ENCODE measurements at regions not wholly inside any gene's neighbourhood (a gene's known extent, or its start where the extent isn't known, plus 50 kb on each side); places are given as distances from the start of the nearest gene placed in this dataset.

GRCh38 chr13:59121507-59121906, 1042.2 kb downstream of the DIAPH3 start:
- no peak for DNase-seq (ENCODE audit: low read depth)

GRCh38 chr13:59126474-59126873, 1037.3 kb downstream of the DIAPH3 start:
- DNase-seq (ENCODE audit: low read depth) = no peak

GRCh38 chr13:59133903-59134302, 1029.8 kb downstream of the DIAPH3 start:
- DNase-seq (ENCODE audit: low read depth) = no peak

- no peak for DNase-seq (ENCODE audit: low read depth)
Measured at GRCh38 chr13:59144700-59145099, 1019.0 kb downstream of the DIAPH3 start.

- DNase-seq (ENCODE audit: low read depth) = no peak
Measured at GRCh38 chr13:59145381-59145780, 1018.3 kb downstream of the DIAPH3 start.

- no peak for DNase-seq (ENCODE audit: low read depth)
Measured at GRCh38 chr13:59157181-59157580, 1006.5 kb downstream of the DIAPH3 start.

GRCh38 chr13:59166174-59166573, 997.6 kb downstream of the DIAPH3 start:
- no peak for DNase-seq (ENCODE audit: low read depth)

- no peak for DNase-seq (ENCODE audit: low read depth)
Measured at GRCh38 chr13:59172076-59172475, 991.7 kb downstream of the DIAPH3 start.

GRCh38 chr13:59176775-59177174, 987.0 kb downstream of the DIAPH3 start:
- no peak for DNase-seq (ENCODE audit: low read depth)

GRCh38 chr13:59178344-59178743, 985.4 kb downstream of the DIAPH3 start:
- DNase-seq (ENCODE audit: low read depth) = no peak

GRCh38 chr13:59182241-59182640, 981.5 kb downstream of the DIAPH3 start:
- no peak for DNase-seq (ENCODE audit: low read depth)

- no peak for DNase-seq (ENCODE audit: low read depth)
Measured at GRCh38 chr13:59197397-59197796, 966.3 kb downstream of the DIAPH3 start.

- no peak for DNase-seq (ENCODE audit: low read depth)
Measured at GRCh38 chr13:59201841-59202240, 961.9 kb downstream of the DIAPH3 start.

GRCh38 chr13:59203855-59204254, 959.9 kb downstream of the DIAPH3 start:
- DNase-seq (ENCODE audit: low read depth) = no peak

GRCh38 chr13:59205501-59205900, 958.2 kb downstream of the DIAPH3 start:
- no peak for DNase-seq (ENCODE audit: low read depth)

GRCh38 chr13:59208405-59209195, 955.1 kb downstream of the DIAPH3 start:
- DNase-seq (ENCODE audit: low read depth) = no peak

- no peak for DNase-seq (ENCODE audit: low read depth)
Measured at GRCh38 chr13:59210543-59210942, 953.2 kb downstream of the DIAPH3 start.

GRCh38 chr13:59211606-59212005, 952.1 kb downstream of the DIAPH3 start:
- DNase-seq (ENCODE audit: low read depth) = no peak

- no peak for DNase-seq (ENCODE audit: low read depth)
Measured at GRCh38 chr13:59229401-59229800, 934.3 kb downstream of the DIAPH3 start.

- no peak for DNase-seq (ENCODE audit: low read depth)
Measured at GRCh38 chr13:59229861-59230260, 933.9 kb downstream of the DIAPH3 start.

- no peak for DNase-seq (ENCODE audit: low read depth)
Measured at GRCh38 chr13:59230484-59231264, 933.1 kb downstream of the DIAPH3 start.

- no peak for DNase-seq (ENCODE audit: low read depth)
Measured at GRCh38 chr13:59236309-59236919, 927.3 kb downstream of the DIAPH3 start.

- DNase-seq (ENCODE audit: low read depth) = no peak
Measured at GRCh38 chr13:59236944-59237343, 926.8 kb downstream of the DIAPH3 start.

All from stimulated activated CD8-positive, alpha-beta memory T cell treated with anti-CD3 and anti-CD28 coated beads, Interleukin-12 subunit alpha, Interleukin-12 subunit beta, amount 100 ng/mL, for 1 hour (primary cell).